ENCODE measurements at regions not wholly inside any gene's neighbourhood (a gene's known extent, or its start where the extent isn't known, plus 50 kb on each side); places are given as distances from the start of the nearest gene placed in this dataset.

GRCh38 chr3:16114930-16115329, 59.5 kb upstream of the GALNT15 start:
- no peak for DNase-seq

GRCh38 chr3:16118396-16118795, 56.1 kb upstream of the GALNT15 start:
- no peak for DNase-seq

GRCh38 chr3:16119887-16120286, 54.6 kb upstream of the GALNT15 start:
- no peak for DNase-seq

- DNase-seq, result no peak
These were observed 53.1 kb upstream of the GALNT15 start for GRCh38 chr3:16121391-16121790.

GRCh38 chr3:16122155-16122554, 52.3 kb upstream of the GALNT15 start:
- DNase-seq, result no peak

GRCh38 chr3:16122661-16123060, 51.8 kb upstream of the GALNT15 start:
- no peak for DNase-seq

GRCh38 chr3:16124636-16125035, 49.8 kb upstream of the GALNT15 start:
- no peak for DNase-seq
